ENCODE measurements at regions not wholly inside any gene's neighbourhood (a gene's known extent, or its start where the extent isn't known, plus 50 kb on each side); places are given as distances from the start of the nearest gene placed in this dataset.

DNA sequence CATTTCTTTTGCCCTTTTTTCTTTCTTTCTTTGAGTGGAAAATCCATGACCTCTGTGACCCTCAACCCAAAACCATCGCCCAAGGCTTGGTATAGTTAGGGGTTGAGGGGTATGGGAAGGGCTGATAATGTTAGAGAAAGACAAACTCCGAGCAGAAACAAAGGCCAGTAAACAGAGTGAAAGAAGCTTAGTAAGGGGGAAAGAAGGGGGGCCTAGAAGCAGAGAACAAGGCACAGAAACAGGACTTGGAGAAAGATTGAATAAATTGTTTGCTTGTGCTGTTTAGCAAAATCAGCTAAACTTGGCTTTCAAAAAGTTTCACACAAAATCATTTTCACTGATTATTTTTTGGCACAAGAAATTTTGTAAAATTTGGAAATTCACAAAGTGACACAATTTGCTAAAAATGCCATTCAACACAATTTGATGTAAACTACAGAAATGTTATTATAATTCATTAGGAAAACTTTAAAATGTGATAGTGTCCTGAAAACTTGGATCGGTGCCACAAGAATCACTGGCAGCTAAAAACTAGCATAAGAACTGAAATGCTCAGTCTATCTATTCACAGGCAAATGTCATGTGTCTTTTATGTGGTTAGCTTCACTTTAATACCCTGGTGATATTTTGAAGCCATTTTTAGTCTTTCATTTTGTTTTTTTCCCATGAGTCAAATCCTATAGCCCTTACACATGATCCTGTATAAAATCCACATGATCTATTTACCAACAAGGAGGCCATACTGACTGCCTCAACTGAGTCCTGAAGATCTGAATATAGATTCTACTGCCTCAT is 276.4 kb downstream of the NR2F1-AS1 start:
- TF ChIP-seq, protein P1, sequence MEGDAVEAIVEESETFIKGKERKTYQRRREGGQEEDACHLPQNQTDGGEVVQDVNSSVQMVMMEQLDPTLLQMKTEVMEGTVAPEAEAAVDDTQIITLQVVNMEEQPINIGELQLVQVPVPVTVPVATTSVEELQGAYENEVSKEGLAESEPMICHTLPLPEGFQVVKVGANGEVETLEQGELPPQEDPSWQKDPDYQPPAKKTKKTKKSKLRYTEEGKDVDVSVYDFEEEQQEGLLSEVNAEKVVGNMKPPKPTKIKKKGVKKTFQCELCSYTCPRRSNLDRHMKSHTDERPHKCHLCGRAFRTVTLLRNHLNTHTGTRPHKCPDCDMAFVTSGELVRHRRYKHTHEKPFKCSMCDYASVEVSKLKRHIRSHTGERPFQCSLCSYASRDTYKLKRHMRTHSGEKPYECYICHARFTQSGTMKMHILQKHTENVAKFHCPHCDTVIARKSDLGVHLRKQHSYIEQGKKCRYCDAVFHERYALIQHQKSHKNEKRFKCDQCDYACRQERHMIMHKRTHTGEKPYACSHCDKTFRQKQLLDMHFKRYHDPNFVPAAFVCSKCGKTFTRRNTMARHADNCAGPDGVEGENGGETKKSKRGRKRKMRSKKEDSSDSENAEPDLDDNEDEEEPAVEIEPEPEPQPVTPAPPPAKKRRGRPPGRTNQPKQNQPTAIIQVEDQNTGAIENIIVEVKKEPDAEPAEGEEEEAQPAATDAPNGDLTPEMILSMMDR (conservative IDR thresholded peaks at IDR 0.05 in 1 of 2, IDR thresholded peaks at IDR 0.05 in 1 of 2; ENCODE audit: extremely low read depth in 1 of 2, insufficient read depth in 1 of 2, low read depth in 1 of 2, low read length in 2 of 2) = no peak
- TF ChIP-seq EZH2 (IDR thresholded peaks at IDR 0.05; ENCODE audit: borderline replicate concordance, low read length) = no peak
